GM12865 (cell line): ENCODE measurements at regions not wholly inside any gene's neighbourhood (a gene's known extent, or its start where the extent isn't known, plus 50 kb on each side); places are given as distances from the start of the nearest gene placed in this dataset.

Experiments
- DNase-seq: peaks from one replicate; pipeline ENCODE4 v3.0.0; 2010; ENCODE audit warnings: low read depth
- H3K4me3 ChIP-seq: 2 replicates; pipeline ENCODE4 v1.5.1; 2011; ENCODE audit warnings: mild to moderate bottlenecking, low read depth, low read length, control low read depth
- TF ChIP-seq, protein P1 (sequence below): IDR thresholded peaks from 2 replicates; pipeline ENCODE4 v1.5.1; 2011; ENCODE audit warnings: low read length, control low read depth, low read depth, inconsistent platforms; ENCODE audit not compliant: insufficient read depth; ENCODE audit errors: missing control alignments

DNA sequence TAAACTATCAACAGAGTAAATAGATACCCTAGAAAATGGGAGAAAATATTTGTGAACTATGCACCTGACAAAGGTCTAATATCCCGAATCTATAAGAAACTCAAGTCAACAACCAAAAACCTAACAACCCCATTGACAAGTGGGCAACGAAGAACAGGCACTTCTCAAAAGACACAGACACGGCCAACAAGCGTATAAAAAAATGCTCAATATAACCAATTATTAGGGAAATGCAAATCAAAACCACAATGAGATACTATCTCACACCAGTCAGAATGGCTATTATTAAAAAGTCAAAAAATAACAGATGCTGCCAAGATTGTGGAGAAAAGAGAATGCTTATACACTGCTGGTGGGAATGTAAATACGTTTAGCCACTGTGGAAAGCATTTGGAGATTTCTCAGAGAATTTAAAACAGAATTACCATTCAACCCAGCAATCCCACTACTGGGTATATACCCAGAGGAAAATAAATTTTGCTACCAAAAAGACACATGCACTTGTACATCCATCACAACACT lies 63.2 kb upstream of the CAV2 start:
- TF ChIP-seq, protein P1, sequence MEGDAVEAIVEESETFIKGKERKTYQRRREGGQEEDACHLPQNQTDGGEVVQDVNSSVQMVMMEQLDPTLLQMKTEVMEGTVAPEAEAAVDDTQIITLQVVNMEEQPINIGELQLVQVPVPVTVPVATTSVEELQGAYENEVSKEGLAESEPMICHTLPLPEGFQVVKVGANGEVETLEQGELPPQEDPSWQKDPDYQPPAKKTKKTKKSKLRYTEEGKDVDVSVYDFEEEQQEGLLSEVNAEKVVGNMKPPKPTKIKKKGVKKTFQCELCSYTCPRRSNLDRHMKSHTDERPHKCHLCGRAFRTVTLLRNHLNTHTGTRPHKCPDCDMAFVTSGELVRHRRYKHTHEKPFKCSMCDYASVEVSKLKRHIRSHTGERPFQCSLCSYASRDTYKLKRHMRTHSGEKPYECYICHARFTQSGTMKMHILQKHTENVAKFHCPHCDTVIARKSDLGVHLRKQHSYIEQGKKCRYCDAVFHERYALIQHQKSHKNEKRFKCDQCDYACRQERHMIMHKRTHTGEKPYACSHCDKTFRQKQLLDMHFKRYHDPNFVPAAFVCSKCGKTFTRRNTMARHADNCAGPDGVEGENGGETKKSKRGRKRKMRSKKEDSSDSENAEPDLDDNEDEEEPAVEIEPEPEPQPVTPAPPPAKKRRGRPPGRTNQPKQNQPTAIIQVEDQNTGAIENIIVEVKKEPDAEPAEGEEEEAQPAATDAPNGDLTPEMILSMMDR: no peak
- no peak for DNase-seq
- no peak overlapping the region for H3K4me3 ChIP-seq

DNA sequence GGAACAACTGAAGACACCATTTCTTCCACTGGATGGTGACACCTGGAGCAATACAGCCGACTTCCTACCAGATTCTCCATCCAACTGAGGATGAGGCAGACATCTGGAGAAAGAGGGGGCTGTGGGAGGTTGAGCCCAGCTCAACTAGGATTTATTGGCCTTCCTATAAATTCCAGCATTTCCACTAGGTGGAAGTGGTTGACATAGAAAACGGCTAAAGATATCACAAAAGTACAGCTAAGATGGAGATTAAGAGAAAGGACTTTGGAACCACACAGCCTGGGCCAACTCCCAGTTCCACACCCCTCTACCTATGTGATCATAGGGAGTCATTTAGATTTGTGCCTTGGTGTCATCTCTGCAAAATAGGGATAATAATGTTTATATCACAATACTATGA lies 61.3 kb upstream of the CAV2 start:
- DNase-seq: no peak
- TF ChIP-seq, protein P1: no peak
- H3K4me3 ChIP-seq: no peak overlapping the region

DNA sequence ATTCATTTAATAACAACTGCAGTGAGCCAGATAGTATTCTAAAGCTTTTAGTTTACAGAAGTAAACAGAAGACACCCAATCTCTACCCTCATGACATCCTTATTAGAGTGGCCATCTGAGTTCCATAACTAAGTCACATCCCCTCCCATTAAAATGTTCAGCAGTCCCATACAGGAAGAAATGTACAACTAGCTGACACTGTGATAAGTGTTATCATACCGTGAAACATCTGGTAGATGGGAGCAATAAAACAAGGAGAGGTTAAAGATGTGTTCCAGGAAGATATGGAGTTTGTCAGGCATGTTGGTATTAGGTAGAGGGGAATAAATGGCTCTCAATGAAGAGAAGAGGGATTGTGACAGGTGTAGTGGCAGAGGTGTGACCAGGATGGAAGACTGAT lies 60.5 kb upstream of the CAV2 start:
- no peak overlapping the region for H3K4me3 ChIP-seq
- no peak for DNase-seq
- TF ChIP-seq, protein P1: no peak

DNA sequence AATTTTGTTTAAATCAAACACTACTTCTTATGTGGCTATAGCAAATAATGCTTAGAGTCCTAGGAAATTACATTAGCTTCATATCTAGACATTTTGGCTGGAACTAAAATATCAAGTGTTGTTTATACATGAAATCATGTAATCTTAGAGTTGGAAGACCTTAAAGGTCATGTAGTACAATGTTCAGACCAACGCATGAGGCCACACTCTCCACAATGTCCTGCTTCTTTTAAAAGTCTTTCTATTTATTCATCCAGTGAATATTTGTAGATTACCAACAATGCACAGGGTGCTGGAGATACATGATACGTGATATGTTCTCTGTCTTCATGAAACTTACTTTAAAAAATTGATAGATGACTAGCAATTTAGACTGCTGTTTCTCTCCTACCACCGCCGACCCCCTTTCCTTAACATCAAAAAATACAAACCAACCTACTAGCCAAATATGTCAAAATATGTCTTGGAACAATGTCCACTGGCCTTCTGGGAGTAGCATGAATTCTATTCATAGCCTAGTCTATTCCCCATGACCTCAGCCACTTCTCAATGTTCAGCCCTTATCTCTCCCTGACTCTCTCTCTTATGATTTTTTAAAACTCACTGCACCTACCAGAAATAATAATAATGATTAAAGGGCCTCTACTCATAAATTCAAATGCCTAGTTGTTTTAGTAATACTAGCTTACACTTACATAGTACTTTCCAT lies 59.5 kb upstream of the CAV2 start:
- no peak for DNase-seq
- H3K4me3 ChIP-seq: no peak overlapping the region
- TF ChIP-seq, protein P1: no peak

DNA sequence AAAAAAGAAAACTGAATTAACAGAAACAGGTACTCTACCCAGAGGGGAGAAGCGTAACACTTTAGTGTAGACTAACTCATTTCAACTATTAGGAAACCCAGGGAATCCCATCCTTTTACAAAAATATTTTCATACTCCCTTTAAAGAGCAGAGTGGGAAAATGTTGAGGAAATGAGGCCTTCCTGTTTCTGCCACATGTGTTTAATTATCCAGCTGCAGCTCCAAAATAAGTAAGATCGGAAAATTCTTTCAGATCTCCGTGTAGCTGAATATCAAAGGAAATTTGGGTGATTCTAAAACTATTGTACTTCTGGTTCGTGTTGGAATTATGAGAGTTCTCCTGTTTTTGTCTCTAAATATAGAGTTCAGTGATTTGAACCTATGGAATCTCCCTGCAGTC lies 58.0 kb upstream of the CAV2 start:
- DNase-seq: no peak
- TF ChIP-seq, protein P1: no peak
- H3K4me3 ChIP-seq: no peak overlapping the region

DNA sequence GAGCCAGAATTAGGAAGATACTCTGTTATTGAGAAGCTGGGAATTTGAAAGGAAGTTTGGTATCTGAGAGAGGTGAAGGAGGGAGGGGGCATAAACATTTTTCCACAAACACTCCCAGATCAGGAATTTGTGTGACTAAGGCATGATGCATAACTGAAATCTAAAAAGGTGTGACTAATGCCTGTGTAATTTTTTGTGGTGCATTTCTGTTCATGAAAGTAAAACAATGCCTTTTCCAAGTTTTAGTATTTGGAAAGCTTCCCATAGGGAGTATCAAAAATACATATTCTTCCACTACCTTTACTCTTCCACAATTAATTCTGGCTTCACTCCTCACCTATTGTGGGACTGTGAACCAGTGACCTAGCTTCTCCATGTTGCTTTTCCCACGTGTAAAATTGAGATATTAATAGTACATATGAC lies 56.4 kb upstream of the CAV2 start:
- TF ChIP-seq, protein P1: no peak
- no peak for DNase-seq
- H3K4me3 ChIP-seq: no peak overlapping the region

DNA sequence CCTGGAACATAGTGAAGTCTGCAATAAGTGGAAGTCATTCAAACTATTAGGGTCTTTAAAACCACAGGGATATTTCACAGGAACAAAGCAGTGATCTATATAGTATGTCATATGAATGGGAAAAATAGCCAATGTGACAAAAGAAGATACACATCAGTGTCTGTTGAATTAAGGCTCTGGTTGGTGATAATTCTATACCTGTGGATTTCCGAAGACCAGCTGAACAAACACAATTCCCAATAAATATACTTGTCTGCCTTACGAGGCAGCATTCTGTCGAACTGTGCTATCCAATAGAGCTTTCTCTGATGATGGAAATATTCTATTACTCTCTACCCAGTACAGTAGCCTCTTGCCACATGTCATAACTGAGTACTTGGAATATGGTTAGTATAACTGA lies 55.9 kb upstream of the CAV2 start:
- H3K4me3 ChIP-seq: no peak overlapping the region
- TF ChIP-seq, protein P1: no peak
- DNase-seq: no peak
